IMR-90 (cell line): ENCODE measurements at regions not wholly inside any gene's neighbourhood (a gene's known extent, or its start where the extent isn't known, plus 50 kb on each side); places are given as distances from the start of the nearest gene placed in this dataset.

Experiments
- ATAC-seq: fragments of 200-7000 bp; cut with Tn5 transposase; 2 replicates; pipeline ENCODE4 v1.9.1; 2020; ENCODE audit warnings: low read depth, mild to moderate bottlenecking, moderate library complexity
- BruUV-seq: library from RNA; stranded (reverse); fragments of 400-500 nt; replicated peaks from 2 replicates; lab custom pipeline; 2021; lab: Mats Ljungman, UMichigan
- CTCF ChIA-PET: fragments of 300-600 bp; formaldehyde crosslinking; extraction: SDS; loops from one replicate; lab custom pipeline; 2021; ENCODE audit warnings: antibody characterized with exemption; lab: Yijun Ruan, JAX
- POLR2A ChIA-PET: fragments of 300-600 bp; sonication (Branson Sonifier 250); formaldehyde crosslinking; loops from one replicate; lab custom pipeline; 2022; ENCODE audit warnings: antibody characterized with exemption; ENCODE audit not compliant: unreplicated experiment; lab: Charles Lee
- DNase-seq: peaks from one replicate; pipeline ENCODE4 v3.0.0; 2013
- H2AFZ ChIP-seq: replicated peaks from 2 replicates; pipeline ENCODE3; 2013; ENCODE audit warnings: low read length, mild to moderate bottlenecking; ENCODE audit not compliant: poor library complexity
- H2AK5ac ChIP-seq: 2 replicates; pipeline ENCODE4 v1.6.1; 2013; ENCODE audit warnings: low read depth, low read length, inconsistent platforms
- H2AK9ac ChIP-seq: replicated peaks from 2 replicates; pipeline ENCODE3; 2013; ENCODE audit warnings: mild to moderate bottlenecking, low read depth, low read length, moderate library complexity; ENCODE audit not compliant: poor library complexity
- H2BK120ac ChIP-seq: 2 replicates; pipeline ENCODE4 v1.6.1; 2013; ENCODE audit warnings: low read depth, low read length, inconsistent platforms
- H2BK15ac ChIP-seq: 3 replicates; pipeline ENCODE4 v1.6.1; 2013; ENCODE audit warnings: low read depth, low read length, inconsistent platforms
- H2BK20ac ChIP-seq: 2 replicates; pipeline ENCODE4 v1.6.1; 2013; ENCODE audit warnings: low read depth, mild to moderate bottlenecking, inconsistent platforms, low read length, moderate library complexity
- H2BK5ac ChIP-seq: 2 replicates; pipeline ENCODE4 v1.6.1; 2013; ENCODE audit warnings: mild to moderate bottlenecking, low read depth, low read length, inconsistent platforms; ENCODE audit not compliant: poor library complexity, severe bottlenecking
- H3K14ac ChIP-seq: replicated peaks from 2 replicates; pipeline ENCODE4 v1.6.1; 2013; ENCODE audit warnings: low read depth, low read length, inconsistent platforms
- H3K18ac ChIP-seq: 2 replicates; pipeline ENCODE4 v1.6.1; 2013; ENCODE audit warnings: low read depth, low read length, control low read depth
- H3K23ac ChIP-seq: 2 replicates; pipeline ENCODE4 v1.6.1; 2013; ENCODE audit warnings: low read depth, low read length, inconsistent platforms
- H3K27ac ChIP-seq: 2 replicates; pipeline ENCODE4 v1.5.1; 2013; ENCODE audit warnings: mild to moderate bottlenecking, control low read depth, low read length; ENCODE audit not compliant: insufficient read depth
- H3K27me3 ChIP-seq: 2 replicates; pipeline ENCODE4 v1.6.1; 2013; ENCODE audit warnings: low read length; ENCODE audit not compliant: control insufficient read depth, insufficient read depth
- H3K36me3 ChIP-seq: 2 replicates; pipeline ENCODE4 v1.6.1; 2013; ENCODE audit warnings: low read length, mixed read lengths; ENCODE audit not compliant: control insufficient read depth, insufficient read depth
- H3K4ac ChIP-seq: 2 replicates; pipeline ENCODE4 v1.6.1; 2013; ENCODE audit warnings: low read depth, low read length, inconsistent platforms
- H3K4me1 ChIP-seq: 2 replicates; pipeline ENCODE4 v1.6.1; 2013; ENCODE audit warnings: low read length, mixed read lengths; ENCODE audit not compliant: control insufficient read depth, insufficient read depth
- H3K4me2 ChIP-seq: 2 replicates; pipeline ENCODE4 v1.6.1; 2013; ENCODE audit warnings: low read depth, mild to moderate bottlenecking, control low read depth, low read length, moderate library complexity
- H3K4me3 ChIP-seq: 2 replicates; pipeline ENCODE4 v1.5.1; 2013; ENCODE audit warnings: low read depth, mild to moderate bottlenecking, control low read depth, low read length, moderate library complexity; ENCODE audit not compliant: insufficient read depth
- H3K56ac ChIP-seq: 2 replicates; pipeline ENCODE4 v1.6.1; 2013; ENCODE audit warnings: low read length, inconsistent platforms; ENCODE audit not compliant: insufficient read depth; ENCODE audit errors: extremely low read depth
- H3K79me1 ChIP-seq, 2 experiments: 2 replicates each; pipeline ENCODE4 v1.6.1; 2013; ENCODE audit warnings: low read length in 2 of 2, inconsistent platforms in 1 of 2, low read depth in 1 of 2
- H3K9ac ChIP-seq: 2 replicates; pipeline ENCODE4 v1.6.1; 2013; ENCODE audit warnings: low read depth, low read length, control low read depth
- H3K9me1 ChIP-seq: 2 replicates; pipeline ENCODE4 v1.6.1; 2013; ENCODE audit warnings: low read length, inconsistent platforms; ENCODE audit not compliant: insufficient read depth
- H3K9me3 ChIP-seq: 2 replicates; pipeline ENCODE4 v1.6.1; 2013; ENCODE audit warnings: low read length; ENCODE audit not compliant: control insufficient read depth, insufficient read depth
- H4K20me1 ChIP-seq: 2 replicates; pipeline ENCODE4 v1.6.1; 2013; ENCODE audit warnings: low read length, inconsistent platforms; ENCODE audit not compliant: insufficient read depth
- H4K5ac ChIP-seq: 2 replicates; pipeline ENCODE4 v1.6.1; 2013; ENCODE audit warnings: mild to moderate bottlenecking, low read depth, low read length, control low read depth
- H4K8ac ChIP-seq, 2 experiments: 2 replicates each; pipeline ENCODE4 v1.6.1; 2013; ENCODE audit warnings: low read depth in 2 of 2, low read length in 2 of 2, control low read depth in 1 of 2, inconsistent platforms in 1 of 2
- H4K91ac ChIP-seq: 2 replicates; pipeline ENCODE4 v1.6.1; 2013; ENCODE audit warnings: low read depth, low read length, inconsistent platforms; ENCODE audit not compliant: insufficient read depth
- FOS ChIP-seq: fragments of 150-350 bp; IDR thresholded peaks from 2 replicates; pipeline ENCODE4 v1.6.1; 2016; ENCODE audit warnings: low read depth, low read length
- MAFK ChIP-seq: IDR thresholded peaks from 2 replicates; pipeline ENCODE4 v1.6.1; 2012; ENCODE audit warnings: low read depth, low read length, improper control_type of control experiment
- MXI1 ChIP-seq: IDR thresholded peaks from 2 replicates; pipeline ENCODE4 v1.6.1; 2012; ENCODE audit warnings: low read depth, mild to moderate bottlenecking, low read length, moderate library complexity, borderline replicate concordance
- RFX5 ChIP-seq: IDR thresholded peaks from 2 replicates; pipeline ENCODE4 v1.8.0; 2012; ENCODE audit warnings: low read depth, mild to moderate bottlenecking, low read length, moderate library complexity
- SMC3 ChIP-seq: fragments of 150-350 bp; IDR thresholded peaks from 2 replicates; pipeline ENCODE4 v1.6.1; 2016; ENCODE audit warnings: low read depth, mild to moderate bottlenecking, antibody characterized with exemption, low read length, moderate library complexity
- WGBS, 2 experiments: methylation state at CpG; one replicate each; pipeline versions ENCODE4 v1.1.5 to v1.1.7; 2013; ENCODE audit warnings: missing lambda C conversion rate in 2 of 2; ENCODE audit not compliant: insufficient read length in 1 of 2; ENCODE audit errors: extremely low coverage in 2 of 2; 5-methylcytosine and 5-hydroxymethylcytosine counted together
- dilution Hi-C: fragments of 300-500 bp; cut with HindIII; formaldehyde crosslinking; loops from one replicate; pipeline ENCODE4 v1.14.3; 2018; ENCODE audit warnings: low sequenced_read_pairs; ENCODE audit not compliant: unreplicated experiment
- in situ Hi-C: fragments of 300-500 bp; cut with MboI; formaldehyde crosslinking; loops from 3 replicates; pipeline ENCODE4 v1.14.3; 2019; ENCODE audit warnings: low sequenced_read_pairs, inconsistent platforms, mixed read lengths
- intact Hi-C: fragments of 100-400 bp; cut with micrococcal nuclease; formaldehyde crosslinking; loops from 2 replicates; pipeline ENCODE4 v1.10.0; 2022
- TF ChIP-seq, protein P1 (sequence below): fragments of 150-350 bp; IDR thresholded peaks from 2 replicates; pipeline ENCODE4 v1.6.1; 2017; ENCODE audit warnings: mild to moderate bottlenecking, antibody characterized with exemption, low read length, low read depth
- TF ChIP-seq, protein P2 (sequence below): conservative IDR thresholded peaks from 2 replicates; pipeline ENCODE4 v1.5.1; 2012; ENCODE audit warnings: mild to moderate bottlenecking, low read depth, low read length, improper control_type of control experiment
- TF ChIP-seq, protein P3 (sequence below): fragments of 150-350 bp; IDR thresholded peaks from 2 replicates; pipeline ENCODE4 v1.6.1; 2016; ENCODE audit warnings: low read depth, mild to moderate bottlenecking, low read length, moderate library complexity, borderline replicate concordance

DNA sequence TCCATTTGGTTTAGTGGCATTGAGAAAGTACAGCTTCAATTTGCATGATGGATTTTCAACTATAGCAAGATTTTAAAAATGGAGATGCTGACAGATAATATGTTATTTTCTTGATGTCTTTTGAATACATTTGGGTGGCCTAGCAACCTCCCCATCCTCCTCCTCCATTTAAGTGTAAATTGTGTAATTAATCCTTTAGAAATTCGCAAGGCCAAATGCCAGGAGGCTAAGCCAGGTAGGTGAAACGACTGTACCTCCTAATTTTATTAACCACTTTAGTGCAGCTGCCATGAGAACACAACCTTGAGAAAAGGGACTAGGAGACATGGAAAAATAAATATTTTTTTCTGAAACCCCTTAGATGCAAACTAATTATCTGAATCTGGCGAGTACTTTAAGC lies 248.8 kb downstream of the MRPS30 start:
- DNase-seq (no peak), ATAC-seq (no peak)
- no peak overlapping the region for H3K4me3 ChIP-seq
- H2BK20ac ChIP-seq: no peak overlapping the region
- no peaks in the 10 kb centered on the region for H3K9me1 ChIP-seq
- H3K56ac ChIP-seq: no peak overlapping the region
- ChIA-PET CTCF (no interaction called here), POLR2A (no interaction called here)
- H3K4ac ChIP-seq: no peak overlapping the region
- no peak overlapping the region for H2AK5ac ChIP-seq
- no peak overlapping the region for H3K4me2 ChIP-seq
- H3K9ac ChIP-seq: no peak overlapping the region
- TF ChIP-seq RFX5 (no peak), MAFK (no peak), FOS (no peak), MXI1 (no peak), SMC3 (no peak)
- TF ChIP-seq, protein P1, sequence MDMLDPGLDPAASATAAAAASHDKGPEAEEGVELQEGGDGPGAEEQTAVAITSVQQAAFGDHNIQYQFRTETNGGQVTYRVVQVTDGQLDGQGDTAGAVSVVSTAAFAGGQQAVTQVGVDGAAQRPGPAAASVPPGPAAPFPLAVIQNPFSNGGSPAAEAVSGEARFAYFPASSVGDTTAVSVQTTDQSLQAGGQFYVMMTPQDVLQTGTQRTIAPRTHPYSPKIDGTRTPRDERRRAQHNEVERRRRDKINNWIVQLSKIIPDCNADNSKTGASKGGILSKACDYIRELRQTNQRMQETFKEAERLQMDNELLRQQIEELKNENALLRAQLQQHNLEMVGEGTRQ: no peak
- TF ChIP-seq, protein P2, sequence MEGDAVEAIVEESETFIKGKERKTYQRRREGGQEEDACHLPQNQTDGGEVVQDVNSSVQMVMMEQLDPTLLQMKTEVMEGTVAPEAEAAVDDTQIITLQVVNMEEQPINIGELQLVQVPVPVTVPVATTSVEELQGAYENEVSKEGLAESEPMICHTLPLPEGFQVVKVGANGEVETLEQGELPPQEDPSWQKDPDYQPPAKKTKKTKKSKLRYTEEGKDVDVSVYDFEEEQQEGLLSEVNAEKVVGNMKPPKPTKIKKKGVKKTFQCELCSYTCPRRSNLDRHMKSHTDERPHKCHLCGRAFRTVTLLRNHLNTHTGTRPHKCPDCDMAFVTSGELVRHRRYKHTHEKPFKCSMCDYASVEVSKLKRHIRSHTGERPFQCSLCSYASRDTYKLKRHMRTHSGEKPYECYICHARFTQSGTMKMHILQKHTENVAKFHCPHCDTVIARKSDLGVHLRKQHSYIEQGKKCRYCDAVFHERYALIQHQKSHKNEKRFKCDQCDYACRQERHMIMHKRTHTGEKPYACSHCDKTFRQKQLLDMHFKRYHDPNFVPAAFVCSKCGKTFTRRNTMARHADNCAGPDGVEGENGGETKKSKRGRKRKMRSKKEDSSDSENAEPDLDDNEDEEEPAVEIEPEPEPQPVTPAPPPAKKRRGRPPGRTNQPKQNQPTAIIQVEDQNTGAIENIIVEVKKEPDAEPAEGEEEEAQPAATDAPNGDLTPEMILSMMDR: no peak
- TF ChIP-seq, protein P3, sequence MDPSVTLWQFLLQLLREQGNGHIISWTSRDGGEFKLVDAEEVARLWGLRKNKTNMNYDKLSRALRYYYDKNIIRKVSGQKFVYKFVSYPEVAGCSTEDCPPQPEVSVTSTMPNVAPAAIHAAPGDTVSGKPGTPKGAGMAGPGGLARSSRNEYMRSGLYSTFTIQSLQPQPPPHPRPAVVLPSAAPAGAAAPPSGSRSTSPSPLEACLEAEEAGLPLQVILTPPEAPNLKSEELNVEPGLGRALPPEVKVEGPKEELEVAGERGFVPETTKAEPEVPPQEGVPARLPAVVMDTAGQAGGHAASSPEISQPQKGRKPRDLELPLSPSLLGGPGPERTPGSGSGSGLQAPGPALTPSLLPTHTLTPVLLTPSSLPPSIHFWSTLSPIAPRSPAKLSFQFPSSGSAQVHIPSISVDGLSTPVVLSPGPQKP: no peak
- H4K91ac ChIP-seq: no peak overlapping the region
- H4K8ac ChIP-seq: no peak overlapping the region
- dilution Hi-C loops: no loop called here
- H2AFZ ChIP-seq: no peak overlapping the region
- no peaks in the 10 kb centered on the region for H3K4me1 ChIP-seq
- WGBS, 2 experiments: no CpG with 5 or more reads among the region's 3 CpGs
- H3K36me3 ChIP-seq: no peaks in the 10 kb centered on the region
- H3K27ac ChIP-seq: no peak overlapping the region
- H3K79me1 ChIP-seq: no peaks in the 10 kb centered on the region
- H3K27me3 ChIP-seq: no peaks in the 10 kb centered on the region
- H2BK15ac ChIP-seq: no peak overlapping the region
- intact Hi-C loops: no loop called here
- H3K14ac ChIP-seq: no peak overlapping the region
- in situ Hi-C loops: no loop called here
- H2BK5ac ChIP-seq: no peak overlapping the region
- no peak overlapping the region for H4K5ac ChIP-seq
- no peak overlapping the region for H2BK120ac ChIP-seq
- no TSS peak for BruUV-seq
- H2AK9ac ChIP-seq: no peak overlapping the region
- H3K23ac ChIP-seq: no peak overlapping the region
- H3K18ac ChIP-seq: no peak overlapping the region
- H3K9me3 ChIP-seq: peaks cover 2% of the 10 kb centered on the region; the same call in 1 of the 2 replicates
- no peaks in the 10 kb centered on the region for H4K20me1 ChIP-seq
